Stimulated activated CD8-positive, alpha-beta memory T cell treated with anti-CD3 and anti-CD28 coated beads, Interleukin-7, amount 100 ng/mL, for 24 hours (primary cell): ENCODE measurements at regions not wholly inside any gene's neighbourhood (a gene's known extent, or its start where the extent isn't known, plus 50 kb on each side); places are given as distances from the start of the nearest gene placed in this dataset.
"Not testable (repeated sequence)": the region's sequence is repeated elsewhere in the genome, so short reads cannot be mapped to it uniquely, and the experiment has no call there.

Experiments
- DNase-seq: peaks from one replicate; pipeline ENCODE4 v3.0.0-alpha.2; 2020; ENCODE audit warnings: low read depth

- DNase-seq = no peak
Measured at GRCh38 chr5:82603033-82603987, 325.2 kb upstream of the RPS23 start.

- DNase-seq = no peak
Measured at GRCh38 chr5:82601861-82602260, 323.7 kb upstream of the RPS23 start.

GRCh38 chr5:82601077-82601476 is 322.9 kb upstream of the RPS23 start:
- DNase-seq = no peak

- no peak for DNase-seq
Measured at GRCh38 chr5:82599692-82600091, 321.5 kb upstream of the RPS23 start.

GRCh38 chr5:82599030-82599429 is 320.9 kb upstream of the RPS23 start:
- DNase-seq = no peak

- no peak for DNase-seq
Measured at GRCh38 chr5:82597437-82597836, 319.3 kb upstream of the RPS23 start.

- no peak for DNase-seq
Measured at GRCh38 chr5:82596451-82596850, 318.3 kb upstream of the RPS23 start.

GRCh38 chr5:82595113-82595512 is 317.0 kb upstream of the RPS23 start:
- no peak for DNase-seq

GRCh38 chr5:82594097-82594496 is 315.9 kb upstream of the RPS23 start:
- DNase-seq = no peak

GRCh38 chr5:82593481-82593880 is 315.3 kb upstream of the RPS23 start:
- no peak for DNase-seq

GRCh38 chr5:82591021-82591515 is 312.9 kb upstream of the RPS23 start:
- DNase-seq = no peak

- no peak for DNase-seq
Measured at GRCh38 chr5:82590112-82590511, 312.0 kb upstream of the RPS23 start.

- no peak for DNase-seq
Measured at GRCh38 chr5:82586661-82587310, 308.6 kb upstream of the RPS23 start.

- no peak for DNase-seq
Measured at GRCh38 chr5:82586181-82586580, 308.0 kb upstream of the RPS23 start.

GRCh38 chr5:82584631-82585030 is 306.5 kb upstream of the RPS23 start:
- DNase-seq = no peak

GRCh38 chr5:82583331-82583730 is 305.2 kb upstream of the RPS23 start:
- not testable (repeated sequence) for DNase-seq

- DNase-seq = no peak
Measured at GRCh38 chr5:82564963-82565362, 286.8 kb upstream of the RPS23 start.

GRCh38 chr5:82563745-82564144 is 285.6 kb upstream of the RPS23 start:
- no peak for DNase-seq

- DNase-seq = no peak
Measured at GRCh38 chr5:82562696-82563240, 284.6 kb upstream of the RPS23 start.

GRCh38 chr5:82561797-82562196 is 283.6 kb upstream of the RPS23 start:
- DNase-seq = no peak

GRCh38 chr5:82560969-82561368 is 282.8 kb upstream of the RPS23 start:
- DNase-seq = no peak

GRCh38 chr5:82560561-82560960 is 282.4 kb upstream of the RPS23 start:
- no peak for DNase-seq

- DNase-seq = no peak
Measured at GRCh38 chr5:82551840-82552385, 273.8 kb upstream of the RPS23 start.
